HL-60 (cell line): ENCODE measurements at regions not wholly inside any gene's neighbourhood (a gene's known extent, or its start where the extent isn't known, plus 50 kb on each side); places are given as distances from the start of the nearest gene placed in this dataset.
"Not testable (repeated sequence)": the region's sequence is repeated elsewhere in the genome, so short reads cannot be mapped to it uniquely, and the experiment has no call there.

Source experiments
- DNase-seq, 2 experiments: peaks; one replicate each; pipeline ENCODE4 v3.0.0-alpha.2; 2010 to 2020; ENCODE audit warnings: low read depth in 1 of 2, low spot score in 1 of 2
- H3K27ac ChIP-seq: fragments of 250-450 bp; sonication (Bioruptor Pico); replicated peaks from 2 replicates; pipeline ENCODE4 v1.5.1; 2020; ENCODE audit warnings: mild to moderate bottlenecking, moderate library complexity
- H3K27me3 ChIP-seq: fragments of 250-450 bp; sonication (Bioruptor Pico); 2 replicates; pipeline ENCODE4 v1.5.1; 2021; ENCODE audit warnings: mild to moderate bottlenecking, moderate library complexity; ENCODE audit not compliant: insufficient read depth, poor library complexity, severe bottlenecking
- H3K4me3 ChIP-seq: replicated peaks from 2 replicates; pipeline ENCODE4 v1.5.1; 2011; ENCODE audit warnings: mild to moderate bottlenecking, control low read depth, low read length; ENCODE audit not compliant: insufficient read depth

DNA sequence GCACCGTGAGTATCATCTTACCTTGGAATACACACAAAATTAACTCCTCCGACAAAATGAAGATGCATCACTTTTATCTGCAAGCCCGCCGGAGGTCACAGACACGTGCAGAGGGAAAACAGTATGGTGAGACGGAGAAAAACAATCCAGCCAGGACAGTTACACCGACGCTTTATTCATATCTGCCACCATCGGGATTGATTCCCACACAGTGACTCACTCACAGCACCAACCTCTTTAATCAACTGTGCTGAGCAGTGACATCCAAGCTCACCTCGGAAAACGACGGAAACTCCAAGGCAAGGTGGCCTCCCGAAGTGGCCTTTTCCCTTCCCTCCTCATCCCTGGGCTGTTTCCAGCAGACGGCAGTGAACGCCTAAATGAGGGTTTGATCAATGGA is 151.8 kb downstream of the NPIPA8 start:
- H3K4me3 ChIP-seq, H3K27me3 ChIP-seq, H3K27ac ChIP-seq, DNase-seq: not testable (repeated sequence)

DNA sequence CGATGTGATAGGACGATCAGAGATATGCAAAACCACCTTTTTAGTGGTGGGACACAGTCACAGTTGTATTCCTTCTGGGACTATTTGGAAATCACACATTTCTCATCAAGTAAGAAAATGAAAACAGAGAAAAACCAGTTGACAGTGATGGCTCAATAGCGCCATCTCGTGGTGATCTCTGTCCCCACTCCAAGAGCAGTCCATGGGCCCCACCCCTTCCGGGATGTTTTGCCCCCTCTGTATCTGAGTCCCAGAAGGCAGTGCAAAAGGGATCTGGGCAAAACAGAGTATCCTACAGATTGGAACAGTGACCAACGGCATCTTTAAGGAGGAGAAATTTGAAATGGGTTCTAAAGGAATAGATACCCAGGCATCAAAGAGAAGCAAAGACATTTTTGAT is 155.5 kb downstream of the NPIPA8 start:
- not testable (repeated sequence) for DNase-seq, H3K27ac ChIP-seq, H3K27me3 ChIP-seq, H3K4me3 ChIP-seq

DNA sequence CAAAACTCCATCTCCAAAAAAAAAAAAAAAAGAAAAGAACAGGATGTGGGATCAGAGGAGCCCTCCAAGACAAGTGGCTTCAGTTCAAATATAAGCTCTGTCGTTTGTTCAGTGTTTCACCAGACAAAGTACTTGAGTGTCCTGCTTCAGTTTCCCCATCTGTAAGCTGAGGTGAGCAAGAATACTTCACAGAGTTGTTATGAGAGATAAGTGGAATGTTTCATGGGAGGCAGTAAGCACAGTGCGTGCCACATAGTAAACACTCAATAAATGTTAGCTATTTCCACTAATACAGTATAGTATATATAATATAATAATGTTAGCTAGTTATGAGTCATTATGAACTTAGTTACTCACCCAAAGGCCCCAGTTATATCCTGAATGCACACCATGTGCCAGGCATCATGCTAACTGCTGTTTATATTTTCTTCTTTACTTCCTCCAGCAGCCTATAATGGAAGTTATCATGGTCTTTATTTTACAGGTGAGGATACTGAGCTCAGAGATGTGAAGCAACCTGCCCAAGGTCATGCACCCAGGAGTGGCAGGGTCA is 162.5 kb downstream of the NPIPA8 start:
- H3K4me3 ChIP-seq, DNase-seq, H3K27ac ChIP-seq, H3K27me3 ChIP-seq: not testable (repeated sequence)

DNA sequence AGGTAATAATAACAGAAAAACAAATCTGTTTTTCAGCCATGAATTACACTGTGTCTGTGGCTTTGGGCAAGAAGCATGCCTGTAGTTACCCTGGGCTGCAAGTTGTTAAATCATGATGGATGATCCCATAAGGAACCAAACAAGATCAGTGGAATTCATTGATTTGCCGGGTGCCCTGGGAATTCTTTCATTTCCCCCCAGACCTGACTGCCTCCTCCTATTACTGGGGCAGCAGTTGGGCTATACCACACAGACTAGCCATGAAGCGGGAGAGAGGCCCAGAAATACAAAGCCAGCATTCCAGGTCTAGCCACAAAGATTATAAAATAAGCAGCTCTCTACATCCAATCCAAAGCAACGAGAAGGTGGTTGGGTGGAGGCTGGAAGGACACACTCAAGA is 174.2 kb downstream of the NPIPA8 start:
- H3K4me3 ChIP-seq, H3K27me3 ChIP-seq, DNase-seq, H3K27ac ChIP-seq: not testable (repeated sequence)

DNA sequence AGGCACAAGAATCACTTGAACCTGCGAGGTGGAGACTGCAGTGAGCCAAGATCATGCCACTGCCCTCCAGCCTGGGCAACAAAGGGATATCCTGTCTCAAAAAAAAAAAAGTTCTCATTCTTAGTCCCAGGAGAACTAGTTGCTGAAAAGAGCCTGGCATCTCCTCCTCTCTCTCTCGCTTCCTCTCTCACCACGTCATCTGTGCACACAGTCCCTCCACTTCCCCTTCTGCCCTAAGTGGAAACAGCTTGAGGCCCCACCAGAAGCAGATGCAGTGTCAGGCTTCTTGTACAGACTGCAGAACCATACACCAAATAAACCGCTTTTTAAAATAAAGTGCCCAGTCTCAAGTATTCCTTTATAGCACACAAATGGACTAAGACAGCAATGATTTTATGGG is 175.3 kb downstream of the NPIPA8 start:
- not testable (repeated sequence) for H3K27me3 ChIP-seq, H3K4me3 ChIP-seq, H3K27ac ChIP-seq
- peak in 1 of 2 experiments; percentile 0 for DNase-seq

DNA sequence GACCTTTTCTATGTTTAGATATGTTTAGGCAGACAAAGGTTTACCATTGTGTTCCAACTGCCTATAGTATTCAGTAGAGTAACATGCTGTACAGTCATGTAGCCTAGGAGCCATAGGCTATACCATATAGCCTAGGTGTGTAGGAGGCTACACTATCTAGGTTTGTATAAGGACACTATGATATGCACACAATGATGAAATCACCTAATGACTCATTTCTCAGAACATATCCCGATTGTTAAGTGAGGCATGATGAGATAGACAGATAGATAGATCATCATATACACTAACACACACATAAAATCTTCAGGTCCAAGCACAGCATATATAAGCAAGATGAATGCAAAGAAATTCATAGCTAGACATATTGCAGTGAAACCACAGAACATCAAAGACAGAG is 177.4 kb downstream of the NPIPA8 start:
- not testable (repeated sequence) for H3K27me3 ChIP-seq, H3K27ac ChIP-seq, H3K4me3 ChIP-seq, DNase-seq

- not testable (repeated sequence) for DNase-seq, H3K27ac ChIP-seq, H3K4me3 ChIP-seq, H3K27me3 ChIP-seq
These were observed 178.7 kb downstream of the NPIPA8 start for GRCh38 chr16:18157854-18158253.

DNA sequence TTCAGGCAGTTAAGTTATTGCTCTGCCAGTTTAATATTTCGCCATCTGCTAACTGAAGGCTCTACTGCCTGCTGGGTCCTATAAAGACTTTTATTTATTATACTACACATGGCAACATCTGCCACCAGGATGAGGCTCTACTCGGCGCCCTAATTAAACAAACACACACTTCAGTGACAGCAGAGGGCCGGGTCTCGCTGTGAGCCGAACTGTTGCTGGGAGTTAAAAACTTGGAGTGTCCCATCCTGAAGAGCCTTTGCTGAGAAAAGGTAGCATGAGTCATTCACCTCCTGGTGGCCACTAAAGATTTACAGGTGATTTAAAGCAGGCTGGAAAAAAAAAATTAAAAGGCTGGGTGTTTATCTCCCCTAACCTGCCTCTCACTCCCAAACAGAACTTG is 183.7 kb downstream of the NPIPA8 start:
- not testable (repeated sequence) for DNase-seq, H3K27me3 ChIP-seq, H3K27ac ChIP-seq, H3K4me3 ChIP-seq

- not testable (repeated sequence) for H3K27ac ChIP-seq, H3K4me3 ChIP-seq, H3K27me3 ChIP-seq, DNase-seq
These were observed 188.4 kb downstream of the NPIPA8 start for GRCh38 chr16:18148132-18148531.

DNA sequence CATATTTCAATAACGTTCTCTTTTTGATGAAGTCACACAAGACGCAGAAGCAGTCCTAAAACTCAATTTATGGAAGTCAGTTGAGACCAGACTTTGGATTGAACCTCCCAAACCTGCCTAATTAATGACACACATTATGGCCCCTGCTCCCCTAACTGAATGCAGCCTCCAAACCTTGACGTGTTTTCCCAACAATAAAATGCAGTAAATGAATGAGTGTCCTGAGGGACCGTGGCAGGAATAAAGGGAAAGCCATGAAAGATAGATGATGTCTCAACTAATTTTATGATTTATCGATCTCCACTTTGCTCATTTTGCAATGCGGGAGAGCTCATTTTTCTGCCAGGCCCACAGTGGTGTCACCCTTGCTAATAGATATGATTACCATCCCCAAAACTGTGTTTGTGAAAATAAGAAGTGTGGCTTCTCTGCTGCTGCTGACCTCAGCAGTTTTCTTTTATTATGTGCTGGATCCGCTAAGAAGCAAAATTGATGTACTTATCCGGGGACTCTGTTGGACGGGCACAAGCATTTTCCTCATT is 189.9 kb downstream of the NPIPA8 start:
- H3K27me3 ChIP-seq, H3K27ac ChIP-seq, DNase-seq: not testable (repeated sequence)

DNA sequence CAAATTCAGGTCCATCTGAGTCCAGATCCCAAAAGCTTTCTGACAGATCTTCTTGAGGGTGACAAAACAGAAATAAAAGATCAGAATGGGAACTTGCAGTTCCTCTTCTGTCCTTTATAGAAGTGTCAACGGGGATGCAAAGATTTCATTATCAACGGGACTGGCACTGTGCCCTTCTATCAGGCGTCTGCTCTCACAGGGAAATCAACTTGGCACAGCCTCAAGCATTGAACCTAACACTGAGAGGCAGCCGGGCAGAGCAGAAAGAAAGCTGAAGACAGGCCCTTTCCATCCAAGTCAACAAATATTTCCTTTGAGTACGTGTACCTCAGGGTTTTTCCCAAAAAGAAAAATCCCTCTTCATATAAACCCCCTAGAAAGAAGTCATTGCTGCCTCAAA is 194.5 kb downstream of the NPIPA8 start:
- H3K27me3 ChIP-seq, DNase-seq, H3K27ac ChIP-seq, H3K4me3 ChIP-seq: not testable (repeated sequence)

More for the DNA sequence above, 189.9 kb downstream of the NPIPA8 start:
- not testable (repeated sequence) for H3K4me3 ChIP-seq

GRCh38 chr16:18136288-18136687 is 200.2 kb downstream of the NPIPA8 start:
- not testable (repeated sequence) for H3K27ac ChIP-seq, H3K27me3 ChIP-seq, H3K4me3 ChIP-seq, DNase-seq

GRCh38 chr16:18135024-18135423 is 201.5 kb downstream of the NPIPA8 start:
- H3K4me3 ChIP-seq, H3K27ac ChIP-seq, DNase-seq, H3K27me3 ChIP-seq: not testable (repeated sequence)

DNA sequence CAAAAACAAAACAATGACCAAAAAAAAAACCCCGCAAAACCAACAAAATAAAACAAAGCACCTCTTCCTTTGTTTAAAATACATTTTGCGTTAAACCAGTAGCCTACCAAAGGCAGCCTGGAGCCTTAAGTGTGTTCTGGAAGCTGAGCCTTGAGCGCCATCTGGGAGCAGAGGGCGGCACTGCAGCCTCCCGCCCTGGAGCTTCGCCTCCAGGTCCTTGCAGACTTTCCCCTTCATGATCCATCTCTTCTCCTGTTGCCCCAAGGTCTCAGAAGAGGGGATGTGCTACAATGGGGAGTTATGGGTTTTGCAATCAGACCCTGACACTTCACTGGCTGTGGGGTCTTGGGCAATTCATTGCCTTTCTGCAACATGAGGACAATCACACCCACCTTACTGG is 204.9 kb downstream of the NPIPA8 start:
- DNase-seq, H3K27me3 ChIP-seq, H3K4me3 ChIP-seq, H3K27ac ChIP-seq: not testable (repeated sequence)

GRCh38 chr16:18130478-18131120 is 205.9 kb downstream of the NPIPA8 start:
- not testable (repeated sequence) for H3K4me3 ChIP-seq, DNase-seq, H3K27me3 ChIP-seq, H3K27ac ChIP-seq
